ENCODE measurements at regions not wholly inside any gene's neighbourhood (a gene's known extent, or its start where the extent isn't known, plus 50 kb on each side); places are given as distances from the start of the nearest gene placed in this dataset.

DNA sequence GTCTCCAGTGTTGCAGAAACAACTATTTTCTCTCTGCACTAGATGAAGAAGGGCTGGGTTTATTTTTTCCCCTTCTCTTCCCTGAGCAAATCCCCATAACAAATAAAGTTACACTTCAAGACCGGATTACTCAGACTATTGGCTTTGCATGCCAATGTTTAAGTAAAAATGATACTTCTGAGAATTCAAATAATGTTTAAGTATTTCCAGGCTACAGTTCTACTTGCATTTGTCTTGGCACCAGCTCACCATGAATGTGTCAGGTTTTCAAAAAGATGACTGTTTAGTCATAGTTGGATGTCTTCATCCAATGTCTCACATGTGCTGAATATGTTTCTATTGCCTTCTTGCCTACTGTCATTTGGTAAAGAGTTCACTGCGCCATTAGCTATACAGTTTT lies 912.6 kb downstream of the GATA3 start:
- Histone ChIP-seq H3K9me3 (ENCODE audit: control insufficient read depth in 2 of 3, insufficient read depth in 1 of 3, low read length in 3 of 3) (no peaks in the 10 kb centered on the region), H3K9ac (ENCODE audit: low read length in 3 of 3) (no peak overlapping the region), H3K4me3 (ENCODE audit: low read length in 3 of 3) (no peak overlapping the region), H3K27ac (ENCODE audit: low read depth in 2 of 2, low read length in 2 of 2) (no peak overlapping the region), H3K4me1 (ENCODE audit: control insufficient read depth in 2 of 3, insufficient read depth in 2 of 3, low read depth in 1 of 3, low read length in 3 of 3) (no peaks in the 10 kb centered on the region), H3K36me3 (ENCODE audit: control insufficient read depth in 2 of 3, insufficient read depth in 3 of 3, low read length in 3 of 3) (no peaks in the 10 kb centered on the region), H3K27me3 (ENCODE audit: control insufficient read depth, insufficient read depth, low read length) (no peaks in the 10 kb centered on the region)
- FAIRE-seq (no peak), DNase-seq (no peak)
- intact Hi-C loops (cut with DNase I): no loop called here
- TF ChIP-seq, protein P1, sequence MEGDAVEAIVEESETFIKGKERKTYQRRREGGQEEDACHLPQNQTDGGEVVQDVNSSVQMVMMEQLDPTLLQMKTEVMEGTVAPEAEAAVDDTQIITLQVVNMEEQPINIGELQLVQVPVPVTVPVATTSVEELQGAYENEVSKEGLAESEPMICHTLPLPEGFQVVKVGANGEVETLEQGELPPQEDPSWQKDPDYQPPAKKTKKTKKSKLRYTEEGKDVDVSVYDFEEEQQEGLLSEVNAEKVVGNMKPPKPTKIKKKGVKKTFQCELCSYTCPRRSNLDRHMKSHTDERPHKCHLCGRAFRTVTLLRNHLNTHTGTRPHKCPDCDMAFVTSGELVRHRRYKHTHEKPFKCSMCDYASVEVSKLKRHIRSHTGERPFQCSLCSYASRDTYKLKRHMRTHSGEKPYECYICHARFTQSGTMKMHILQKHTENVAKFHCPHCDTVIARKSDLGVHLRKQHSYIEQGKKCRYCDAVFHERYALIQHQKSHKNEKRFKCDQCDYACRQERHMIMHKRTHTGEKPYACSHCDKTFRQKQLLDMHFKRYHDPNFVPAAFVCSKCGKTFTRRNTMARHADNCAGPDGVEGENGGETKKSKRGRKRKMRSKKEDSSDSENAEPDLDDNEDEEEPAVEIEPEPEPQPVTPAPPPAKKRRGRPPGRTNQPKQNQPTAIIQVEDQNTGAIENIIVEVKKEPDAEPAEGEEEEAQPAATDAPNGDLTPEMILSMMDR (IDR thresholded peaks at IDR 0.05; ENCODE audit: borderline replicate concordance, extremely low read depth, insufficient read depth): no peak

DNA sequence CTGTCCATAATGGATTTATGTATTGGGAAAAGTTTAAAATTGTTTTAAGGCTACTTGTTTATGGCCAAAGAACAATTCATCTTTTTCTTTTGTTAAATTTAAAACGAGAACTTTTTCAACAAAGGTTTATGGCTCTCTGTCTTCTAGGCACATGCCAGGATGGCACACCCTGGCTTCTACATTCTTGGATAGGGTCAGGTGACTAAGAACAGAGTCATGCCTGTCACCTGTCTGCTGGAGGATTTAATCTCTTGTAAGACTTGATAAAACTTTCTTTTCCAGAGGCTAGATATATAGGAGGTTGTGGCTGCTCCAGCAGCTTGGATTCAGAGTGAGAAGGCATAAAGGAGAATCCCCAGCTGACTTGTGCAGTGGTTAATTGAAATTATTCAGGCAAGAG lies 915.4 kb downstream of the GATA3 start:
- no peaks in the 10 kb centered on the region for H3K36me3 ChIP-seq (ENCODE audit: control insufficient read depth in 2 of 3, insufficient read depth in 3 of 3, low read length in 3 of 3)
- H3K27ac ChIP-seq (ENCODE audit: low read depth in 2 of 2, low read length in 2 of 2): no peak overlapping the region
- no peaks in the 10 kb centered on the region for H3K27me3 ChIP-seq (ENCODE audit: control insufficient read depth, insufficient read depth, low read length)
- no peaks in the 10 kb centered on the region for H3K4me1 ChIP-seq (ENCODE audit: control insufficient read depth in 2 of 3, insufficient read depth in 2 of 3, low read depth in 1 of 3, low read length in 3 of 3)
- intact Hi-C loops (cut with DNase I): no loop called here
- H3K9me3 ChIP-seq (ENCODE audit: control insufficient read depth in 2 of 3, insufficient read depth in 1 of 3, low read length in 3 of 3): no peaks in the 10 kb centered on the region
- TF ChIP-seq, protein P1 (IDR thresholded peaks at IDR 0.05; ENCODE audit: borderline replicate concordance, extremely low read depth, insufficient read depth): no peak
- FAIRE-seq (no peak), DNase-seq (no peak)
- H3K4me3 ChIP-seq (ENCODE audit: low read length in 3 of 3): no peak overlapping the region
- H3K9ac ChIP-seq (ENCODE audit: low read length in 3 of 3): no peak overlapping the region

DNA sequence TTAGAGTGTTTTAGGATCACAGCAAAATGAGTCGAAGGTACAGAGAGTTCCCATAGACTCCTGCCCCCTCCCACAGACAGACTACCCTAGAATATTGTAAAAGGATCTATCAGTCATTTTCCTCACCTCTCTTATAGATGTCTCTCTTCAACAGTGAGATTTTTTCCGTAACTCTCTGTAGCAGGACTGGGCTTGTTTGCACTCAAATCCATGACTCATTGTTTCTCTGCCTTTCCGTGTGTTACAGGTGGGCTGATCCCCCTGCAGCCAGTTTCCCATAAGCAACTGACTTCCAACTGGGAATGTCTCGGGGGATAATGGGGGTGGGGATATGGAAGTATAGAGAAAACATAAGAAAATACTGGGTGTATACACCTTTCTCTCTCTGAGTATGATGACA lies 921.0 kb downstream of the GATA3 start:
- no peak for FAIRE-seq

DNA sequence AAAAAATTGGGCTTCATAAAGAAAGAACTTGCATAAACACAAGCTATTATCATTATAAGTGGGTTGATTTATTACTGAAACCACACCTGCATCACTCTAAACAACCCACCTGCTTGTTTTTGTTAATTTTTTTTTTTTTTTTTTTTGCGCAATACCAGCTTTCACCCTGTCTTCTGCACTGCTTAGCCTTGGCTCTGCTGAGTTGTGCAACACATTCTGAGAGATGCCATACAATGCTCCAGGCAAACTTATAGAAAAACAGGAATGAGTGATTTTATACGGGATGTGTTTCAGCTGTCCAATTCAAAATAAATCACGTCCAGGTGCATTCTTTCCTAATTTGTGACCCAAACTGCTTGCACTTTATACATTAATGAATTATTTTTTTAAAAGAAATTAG lies 923.6 kb downstream of the GATA3 start:
- FAIRE-seq (no peak), DNase-seq (no peak)
- Histone ChIP-seq H3K9ac (ENCODE audit: low read length in 3 of 3) (no peak overlapping the region), H3K4me3 (ENCODE audit: low read length in 3 of 3) (no peak overlapping the region), H3K9me3 (ENCODE audit: control insufficient read depth in 2 of 3, insufficient read depth in 1 of 3, low read length in 3 of 3) (no peaks in the 10 kb centered on the region), H3K36me3 (ENCODE audit: control insufficient read depth in 2 of 3, insufficient read depth in 3 of 3, low read length in 3 of 3) (no peaks in the 10 kb centered on the region), H3K27me3 (ENCODE audit: control insufficient read depth, insufficient read depth, low read length) (no peaks in the 10 kb centered on the region), H3K4me1 (ENCODE audit: control insufficient read depth in 2 of 3, insufficient read depth in 2 of 3, low read depth in 1 of 3, low read length in 3 of 3) (no peaks in the 10 kb centered on the region), H3K27ac (ENCODE audit: low read depth in 2 of 2, low read length in 2 of 2) (no peak overlapping the region)
- TF ChIP-seq, protein P1 (IDR thresholded peaks at IDR 0.05; ENCODE audit: borderline replicate concordance, extremely low read depth, insufficient read depth): no peak
- intact Hi-C loops (cut with DNase I): no loop called here

More for the DNA sequence above, 921.0 kb downstream of the GATA3 start:
- no peaks in the 10 kb centered on the region for H3K36me3 ChIP-seq (ENCODE audit: control insufficient read depth in 2 of 3, insufficient read depth in 3 of 3, low read length in 3 of 3)
- no peak overlapping the region for H3K9ac ChIP-seq (ENCODE audit: low read length in 3 of 3)
- H3K4me1 ChIP-seq (ENCODE audit: control insufficient read depth in 2 of 3, insufficient read depth in 2 of 3, low read depth in 1 of 3, low read length in 3 of 3): no peaks in the 10 kb centered on the region
- DNase-seq: no peak
- no peaks in the 10 kb centered on the region for H3K27me3 ChIP-seq (ENCODE audit: control insufficient read depth, insufficient read depth, low read length)
- no peak overlapping the region for H3K27ac ChIP-seq (ENCODE audit: low read depth in 2 of 2, low read length in 2 of 2)
- TF ChIP-seq, protein P1 (IDR thresholded peaks at IDR 0.05; ENCODE audit: borderline replicate concordance, extremely low read depth, insufficient read depth): no peak
- H3K4me3 ChIP-seq (ENCODE audit: low read length in 3 of 3): no peak overlapping the region
- H3K9me3 ChIP-seq (ENCODE audit: control insufficient read depth in 2 of 3, insufficient read depth in 1 of 3, low read length in 3 of 3): no peaks in the 10 kb centered on the region
- intact Hi-C loops (cut with DNase I): no loop called here

Data from kidney (tissue), 13 donors.